NOMO-1 treated with dmso at 0.1 percent for 144 hours (cell line): ENCODE measurements at regions not wholly inside any gene's neighbourhood (a gene's known extent, or its start where the extent isn't known, plus 50 kb on each side); places are given as distances from the start of the nearest gene placed in this dataset.

Experiments used
- DNase-seq: peaks from one replicate; lab custom pipeline; 2025; ENCODE audit not compliant: unreplicated experiment; lab: John Stamatoyannopoulos, UW

- DNase-seq: no peak
These were observed 72.3 kb downstream of the LINC00237 start for GRCh38 chr20:21033817-21034216.

- no peak for DNase-seq
These were observed 74.5 kb downstream of the LINC00237 start for GRCh38 chr20:21031666-21032065.

- no peak for DNase-seq
These were observed 76.8 kb downstream of the LINC00237 start for GRCh38 chr20:21029341-21029740.

- no peak for DNase-seq
These were observed 77.2 kb downstream of the LINC00237 start for GRCh38 chr20:21028921-21029320.

DNA sequence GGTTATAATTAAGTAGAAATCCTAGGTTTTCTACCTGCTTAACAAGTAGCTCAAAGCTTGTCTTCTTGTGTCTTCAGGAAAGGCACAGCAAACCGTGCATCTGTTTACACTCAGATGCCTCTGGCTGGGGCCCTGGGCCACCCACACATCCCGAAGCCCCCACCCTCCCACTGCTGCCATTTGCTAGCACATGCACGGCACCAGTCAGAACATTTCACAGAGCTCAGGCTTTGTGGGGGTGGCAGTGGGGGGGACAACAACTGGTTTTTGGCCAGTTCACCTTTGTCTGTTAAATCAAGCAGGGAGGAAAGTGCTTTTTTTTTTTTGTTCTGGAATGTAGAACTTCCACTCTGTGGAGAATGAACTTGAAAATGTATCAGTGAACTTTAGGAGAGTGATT is 77.7 kb downstream of the LINC00237 start:
- DNase-seq: no peak

DNA sequence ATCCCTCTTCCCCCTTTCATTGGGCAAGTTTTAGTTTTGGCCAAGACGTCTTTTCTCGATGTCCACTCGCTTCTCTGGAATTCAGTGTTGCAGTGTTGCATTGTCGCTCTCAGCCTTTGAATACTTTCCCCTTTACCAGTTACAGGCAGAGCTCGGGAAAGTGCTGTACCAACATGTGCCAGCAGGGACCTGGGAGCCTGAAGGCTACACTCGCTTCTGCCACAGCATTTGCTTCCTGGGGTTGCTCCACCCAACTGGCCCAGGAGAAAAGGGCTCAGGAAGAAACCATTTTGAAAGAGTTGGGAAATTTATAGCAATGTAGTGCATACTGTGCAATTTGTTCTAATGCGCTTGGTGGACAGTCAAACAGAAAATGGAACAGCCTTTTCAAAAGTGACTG is 78.6 kb downstream of the LINC00237 start:
- DNase-seq: no peak

- DNase-seq: no peak
These were observed 79.2 kb downstream of the LINC00237 start for GRCh38 chr20:21026951-21027350.

GRCh38 chr20:21024420-21024819 is 81.7 kb downstream of the LINC00237 start:
- DNase-seq: no peak

- no peak for DNase-seq
These were observed 83.2 kb downstream of the LINC00237 start for GRCh38 chr20:21022925-21023324.

GRCh38 chr20:21021472-21021790 is 84.7 kb downstream of the LINC00237 start:
- DNase-seq: no peak

GRCh38 chr20:21020659-21021471 is 85.3 kb downstream of the LINC00237 start:
- no peak for DNase-seq

GRCh38 chr20:21019814-21020658 is 86.1 kb downstream of the LINC00237 start:
- no peak for DNase-seq

GRCh38 chr20:21019468-21019813 is 86.7 kb downstream of the LINC00237 start:
- no peak for DNase-seq

DNA sequence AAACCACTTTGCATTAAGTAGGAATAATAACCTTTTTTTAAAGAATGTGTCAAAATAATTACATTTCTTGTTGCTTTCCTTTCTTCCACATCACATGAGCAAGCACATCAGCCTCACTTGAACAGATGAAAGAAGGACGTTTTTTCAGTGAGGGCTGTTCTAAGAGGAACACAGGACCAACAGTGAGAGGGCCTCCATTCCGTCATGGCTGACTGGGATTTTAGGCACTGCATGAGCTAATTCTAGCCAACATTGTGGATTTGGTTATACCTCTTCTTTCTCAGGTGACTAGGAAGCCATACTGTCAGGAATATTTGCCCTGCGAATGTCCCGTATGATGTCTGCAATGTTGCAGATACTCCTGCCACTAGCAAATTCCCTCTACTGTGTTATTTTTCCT is 87.6 kb downstream of the LINC00237 start:
- no peak for DNase-seq

- no peak for DNase-seq
These were observed 88.6 kb downstream of the LINC00237 start for GRCh38 chr20:21017528-21018085.

DNA sequence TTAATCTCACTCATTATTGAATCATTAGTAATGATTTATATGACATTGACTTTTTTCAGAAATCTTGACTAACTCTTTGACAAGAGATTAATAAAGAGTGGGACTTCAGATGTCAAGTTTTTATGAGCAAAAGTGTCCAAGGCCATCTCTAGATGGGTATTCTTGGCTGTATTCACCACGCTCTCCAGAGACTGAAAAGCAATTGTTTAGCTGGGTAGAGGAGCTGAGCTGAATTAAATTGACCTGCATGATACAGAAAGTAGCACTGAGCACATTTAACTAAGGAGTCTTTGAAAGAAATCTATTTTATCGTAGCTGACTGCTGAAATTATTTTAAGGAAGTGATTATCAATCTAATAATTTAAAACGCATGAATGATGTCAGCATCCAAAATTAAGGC is 89.4 kb downstream of the LINC00237 start:
- DNase-seq: no peak

DNA sequence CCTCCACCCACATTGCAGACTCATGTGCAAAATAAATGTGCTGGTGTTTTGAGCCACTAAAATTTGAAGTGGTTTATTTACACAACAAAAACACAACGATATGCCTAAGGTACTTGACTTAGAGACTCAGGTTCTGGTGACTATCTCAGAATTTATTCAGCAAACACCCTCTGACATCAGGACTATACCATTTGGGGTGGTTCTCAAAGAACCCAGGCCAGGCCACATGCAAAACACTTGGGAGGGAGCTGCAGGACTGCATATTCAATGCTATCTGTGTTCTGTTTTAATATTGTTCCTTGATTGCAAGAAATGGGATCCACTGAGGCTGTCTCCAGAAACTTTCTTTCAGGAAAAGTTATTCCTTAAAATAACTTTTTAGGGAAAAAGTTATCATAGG is 91.6 kb downstream of the LINC00237 start:
- no peak for DNase-seq

DNA sequence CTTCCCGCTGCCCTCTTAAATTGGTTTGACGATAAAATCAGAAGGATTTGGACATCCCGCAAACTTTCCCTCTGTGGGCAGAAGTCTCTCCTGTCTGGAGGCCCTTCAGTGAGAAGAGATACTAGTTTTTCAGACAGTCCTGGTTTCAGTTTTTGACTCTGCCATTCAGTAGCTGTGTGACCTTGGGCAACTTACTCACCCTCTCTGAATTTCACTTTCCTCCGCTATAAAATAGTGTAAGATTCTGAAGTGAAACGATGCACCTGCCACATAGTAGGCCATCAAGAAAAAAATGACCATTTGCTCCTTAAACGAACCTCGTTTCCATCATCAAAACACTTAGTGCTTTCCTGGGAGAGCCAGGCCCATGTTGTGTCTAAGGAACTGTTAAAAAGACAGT is 97.2 kb downstream of the LINC00237 start:
- no peak for DNase-seq

- no peak for DNase-seq
These were observed 99.5 kb downstream of the LINC00237 start for GRCh38 chr20:21006611-21007010.

GRCh38 chr20:21004386-21005076 is 101.6 kb downstream of the LINC00237 start:
- DNase-seq: no peak

DNA sequence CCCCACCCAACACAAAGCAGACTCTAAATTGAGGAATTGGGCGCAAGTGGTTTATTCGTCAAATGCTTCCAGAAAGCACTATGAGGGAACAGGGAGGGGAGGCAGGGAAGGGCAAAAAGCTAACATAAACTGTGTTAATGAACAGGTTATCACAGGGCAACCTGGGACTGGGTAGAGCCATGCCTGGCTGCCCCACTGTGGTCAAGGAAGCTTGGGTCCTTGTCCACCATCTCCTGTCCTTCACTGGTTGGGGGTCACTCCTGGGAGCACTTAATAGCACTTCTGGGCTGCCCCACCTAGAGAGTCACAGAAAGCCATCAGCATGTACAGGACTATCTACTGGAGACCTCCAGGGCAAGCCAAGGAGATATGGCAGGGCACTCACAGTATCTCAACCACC is 102.3 kb downstream of the LINC00237 start:
- no peak for DNase-seq

- no peak for DNase-seq
These were observed 103.7 kb downstream of the LINC00237 start for GRCh38 chr20:21002486-21002885.
